Smooth muscle cell (in vitro differentiated cells): ENCODE measurements at regions not wholly inside any gene's neighbourhood (a gene's known extent, or its start where the extent isn't known, plus 50 kb on each side); places are given as distances from the start of the nearest gene placed in this dataset. TPM values are rescaled to one million over a fixed set of nuclear protein-coding genes. Genes with fewer than 3 reads are reported as not detected.

Experiments
- DNase-seq: peaks from one replicate; lab custom pipeline; 2025; ENCODE audit not compliant: unreplicated experiment; lab: John Stamatoyannopoulos, UW
- H2AFZ ChIP-seq: fragments of 200-600 bp; sonication (generic); 2 replicates; pipeline ENCODE4 v1.6.0; 2016; ENCODE audit warnings: antibody characterized with exemption, low read depth, mild to moderate bottlenecking
- H3F3A ChIP-seq: fragments of 200-600 bp; sonication (generic); 2 replicates; pipeline ENCODE4 v1.6.0; 2017; ENCODE audit warnings: antibody characterized with exemption, low read depth
- H3K27ac ChIP-seq: fragments of 200-600 bp; sonication (generic); 2 replicates; pipeline ENCODE4 v1.5.1; 2016; ENCODE audit warnings: low read depth, mild to moderate bottlenecking
- H3K27me3 ChIP-seq: fragments of 200-600 bp; sonication (generic); 2 replicates; pipeline ENCODE4 v1.6.1; 2016; ENCODE audit warnings: low read depth, mild to moderate bottlenecking
- H3K36me3 ChIP-seq: fragments of 200-600 bp; sonication (generic); 2 replicates; pipeline ENCODE4 v1.5.1; 2016; ENCODE audit warnings: low read depth
- H3K4me1 ChIP-seq: fragments of 200-600 bp; sonication (generic); 2 replicates; pipeline ENCODE4 v1.5.1; 2016; ENCODE audit warnings: low read depth
- H3K4me2 ChIP-seq: fragments of 200-600 bp; sonication (generic); 2 replicates; pipeline ENCODE4 v1.6.0; 2016; ENCODE audit warnings: mild to moderate bottlenecking
- H3K4me3 ChIP-seq: fragments of 200-600 bp; sonication (generic); 2 replicates; pipeline ENCODE4 v1.5.1; 2016; ENCODE audit warnings: mild to moderate bottlenecking
- H3K79me2 ChIP-seq: fragments of 200-600 bp; sonication (generic); 2 replicates; pipeline ENCODE4 v1.6.0; 2016; ENCODE audit warnings: low read depth, mild to moderate bottlenecking
- H3K9ac ChIP-seq: fragments of 200-600 bp; sonication (generic); 2 replicates; pipeline ENCODE4 v1.6.0; 2016; ENCODE audit warnings: low read depth
- H3K9me3 ChIP-seq: fragments of 200-600 bp; sonication (generic); replicated peaks from 2 replicates; pipeline ENCODE4 v1.5.1; 2016; ENCODE audit warnings: low read depth
- H4K20me1 ChIP-seq: fragments of 200-600 bp; sonication (generic); 2 replicates; pipeline ENCODE4 v1.6.0; 2016; ENCODE audit warnings: low read depth
- CTCF ChIP-seq: fragments of 200-600 bp; sonication (generic); IDR thresholded peaks from 2 replicates; pipeline ENCODE4 v1.5.1; 2017; ENCODE audit warnings: borderline replicate concordance, mild to moderate bottlenecking, antibody characterized with exemption; ENCODE audit not compliant: insufficient read depth, poor library complexity, severe bottlenecking
- WGBS: methylation state at CpG from one replicate; pipeline ENCODE4 v1.1.7; 2016; ENCODE audit warnings: low lambda C conversion rate; 5-methylcytosine and 5-hydroxymethylcytosine counted together
- small RNA-seq: library from RNA; depleted of rRNA; stranded (forward); fragments of <200 nt; gene quantifications from one replicate; pipeline ENCODE3, GENCODE V24; 2014

GRCh38 chr6:26312501-26313397 lies 52.2 kb upstream of the BTN3A2 start:
- peak; percentile 53 for DNase-seq
- H3K9ac ChIP-seq = peak overlapping the region; percentile 8
- peak overlapping the region; percentile 37 for H3K27ac ChIP-seq
- H3K4me2 ChIP-seq = peak overlapping the region; percentile 90
- no peaks in the 10 kb centered on the region for H3K36me3 ChIP-seq
- no peaks in the 10 kb centered on the region for H3K79me2 ChIP-seq
- H2AFZ ChIP-seq = peak overlapping the region; percentile 90
- H3K9me3 ChIP-seq = no peaks in the 10 kb centered on the region
- H3K4me3 ChIP-seq = peak overlapping the region; percentile 77
- H3K4me1 ChIP-seq = no peaks in the 10 kb centered on the region
- no peak for TF ChIP-seq CTCF
- no peaks in the 10 kb centered on the region for H4K20me1 ChIP-seq
- H3F3A ChIP-seq = peaks cover 14% of the 10 kb centered on the region
- no peaks in the 10 kb centered on the region for H3K27me3 ChIP-seq
- WGBS = under 1% methylated on average over 34 of the region's 34 CpGs

Small RNA genes lying in the stretch of these regions (small RNA-seq; reads per million reads assigned to genes)
- gene AL031777.2 (not detected), gene HIST1H2AD (3.3 reads per million, percentile 54 among the genes with 10 or more reads in this experiment), gene HIST1H2APS3 (not detected), gene HIST1H4G (not detected), gene LARP1P1 (not detected)
